Endothelial cell (in vitro differentiated cells): ENCODE measurements at regions not wholly inside any gene's neighbourhood (a gene's known extent, or its start where the extent isn't known, plus 50 kb on each side); places are given as distances from the start of the nearest gene placed in this dataset.

Experiments
- DNase-seq: peaks from one replicate; pipeline ENCODE4 v3.0.0; 2021; ENCODE audit warnings: low spot score
- H3K27ac Mint-ChIP-seq: one replicate; pipeline ENCODE4 v1.8.0; 2021; ENCODE audit warnings: mixed read lengths, inconsistent platforms; ENCODE audit not compliant: unreplicated experiment
- H3K27me3 Mint-ChIP-seq: one replicate; pipeline ENCODE4 v1.8.0; 2021; ENCODE audit warnings: mild to moderate bottlenecking, moderate library complexity, mixed read lengths, inconsistent platforms; ENCODE audit not compliant: unreplicated experiment
- H3K36me3 Mint-ChIP-seq: one replicate; pipeline ENCODE4 v1.8.0; 2021; ENCODE audit warnings: mild to moderate bottlenecking, low read depth, mixed read lengths, inconsistent platforms; ENCODE audit not compliant: unreplicated experiment
- H3K4me1 Mint-ChIP-seq: one replicate; pipeline ENCODE4 v1.8.0; 2021; ENCODE audit warnings: mild to moderate bottlenecking, mixed read lengths, inconsistent platforms; ENCODE audit not compliant: unreplicated experiment
- H3K4me3 Mint-ChIP-seq: one replicate; pipeline ENCODE4 v1.8.0; 2021; ENCODE audit warnings: mild to moderate bottlenecking, mixed read lengths, inconsistent platforms; ENCODE audit not compliant: unreplicated experiment
- H3K9me3 Mint-ChIP-seq: one replicate; pipeline ENCODE4 v1.8.0; 2021; ENCODE audit warnings: mixed read lengths, inconsistent platforms; ENCODE audit not compliant: unreplicated experiment
- TF ChIP-seq, protein P1 (sequence below): fragments of 200-600 bp; sonication (generic); IDR thresholded peaks from one replicate; pipeline ENCODE4 v1.5.0; 2021; ENCODE audit warnings: antibody characterized with exemption; ENCODE audit not compliant: unreplicated experiment

DNA sequence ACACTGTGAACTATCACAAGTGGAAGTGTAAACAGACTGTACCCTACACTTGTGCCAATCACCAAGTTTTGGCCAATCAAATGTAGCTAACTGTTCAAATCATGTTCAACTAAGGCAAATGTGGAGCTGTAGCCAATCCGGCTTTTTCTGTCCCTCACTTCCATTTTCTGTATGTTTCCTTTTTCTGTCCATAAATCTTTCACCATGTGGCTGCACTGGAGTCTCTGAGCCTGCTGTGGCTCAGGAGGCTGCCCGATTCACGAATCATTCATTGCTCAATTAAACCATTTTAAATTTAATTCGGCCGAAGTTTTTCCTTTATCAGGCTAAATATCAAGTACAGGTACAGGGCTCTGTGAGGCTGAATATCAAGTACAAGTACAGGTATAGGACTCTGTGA is 216.5 kb downstream of the RFC3 start:
- Mint-ChIP-seq H3K4me1 (no peaks in the 10 kb centered on the region), H3K27me3 (no peaks in the 10 kb centered on the region), H3K36me3 (no peaks in the 10 kb centered on the region), H3K9me3 (no peaks in the 10 kb centered on the region), H3K4me3 (no peak overlapping the region), H3K27ac (no peak overlapping the region)
- no peak for DNase-seq
- TF ChIP-seq, protein P1, sequence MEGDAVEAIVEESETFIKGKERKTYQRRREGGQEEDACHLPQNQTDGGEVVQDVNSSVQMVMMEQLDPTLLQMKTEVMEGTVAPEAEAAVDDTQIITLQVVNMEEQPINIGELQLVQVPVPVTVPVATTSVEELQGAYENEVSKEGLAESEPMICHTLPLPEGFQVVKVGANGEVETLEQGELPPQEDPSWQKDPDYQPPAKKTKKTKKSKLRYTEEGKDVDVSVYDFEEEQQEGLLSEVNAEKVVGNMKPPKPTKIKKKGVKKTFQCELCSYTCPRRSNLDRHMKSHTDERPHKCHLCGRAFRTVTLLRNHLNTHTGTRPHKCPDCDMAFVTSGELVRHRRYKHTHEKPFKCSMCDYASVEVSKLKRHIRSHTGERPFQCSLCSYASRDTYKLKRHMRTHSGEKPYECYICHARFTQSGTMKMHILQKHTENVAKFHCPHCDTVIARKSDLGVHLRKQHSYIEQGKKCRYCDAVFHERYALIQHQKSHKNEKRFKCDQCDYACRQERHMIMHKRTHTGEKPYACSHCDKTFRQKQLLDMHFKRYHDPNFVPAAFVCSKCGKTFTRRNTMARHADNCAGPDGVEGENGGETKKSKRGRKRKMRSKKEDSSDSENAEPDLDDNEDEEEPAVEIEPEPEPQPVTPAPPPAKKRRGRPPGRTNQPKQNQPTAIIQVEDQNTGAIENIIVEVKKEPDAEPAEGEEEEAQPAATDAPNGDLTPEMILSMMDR = no peak

DNA sequence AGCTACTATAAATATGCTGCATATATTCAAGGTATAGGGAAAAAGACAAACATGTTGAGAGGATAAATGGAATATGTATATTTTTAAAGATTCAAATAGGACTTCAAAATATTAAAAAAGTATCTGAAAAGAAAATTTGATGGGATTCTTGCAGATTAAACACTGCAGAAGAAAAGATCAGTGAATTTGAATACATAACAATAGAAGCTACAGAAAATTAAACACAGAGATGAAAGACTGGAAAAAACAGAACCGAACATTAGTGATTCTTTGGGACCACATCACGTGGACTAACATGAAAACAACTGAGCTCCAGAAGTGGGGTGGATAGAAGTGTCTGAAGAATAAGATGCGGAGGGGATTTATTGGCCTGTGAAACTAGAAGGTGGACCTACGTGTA is 217.2 kb downstream of the RFC3 start:
- DNase-seq = no peak

DNA sequence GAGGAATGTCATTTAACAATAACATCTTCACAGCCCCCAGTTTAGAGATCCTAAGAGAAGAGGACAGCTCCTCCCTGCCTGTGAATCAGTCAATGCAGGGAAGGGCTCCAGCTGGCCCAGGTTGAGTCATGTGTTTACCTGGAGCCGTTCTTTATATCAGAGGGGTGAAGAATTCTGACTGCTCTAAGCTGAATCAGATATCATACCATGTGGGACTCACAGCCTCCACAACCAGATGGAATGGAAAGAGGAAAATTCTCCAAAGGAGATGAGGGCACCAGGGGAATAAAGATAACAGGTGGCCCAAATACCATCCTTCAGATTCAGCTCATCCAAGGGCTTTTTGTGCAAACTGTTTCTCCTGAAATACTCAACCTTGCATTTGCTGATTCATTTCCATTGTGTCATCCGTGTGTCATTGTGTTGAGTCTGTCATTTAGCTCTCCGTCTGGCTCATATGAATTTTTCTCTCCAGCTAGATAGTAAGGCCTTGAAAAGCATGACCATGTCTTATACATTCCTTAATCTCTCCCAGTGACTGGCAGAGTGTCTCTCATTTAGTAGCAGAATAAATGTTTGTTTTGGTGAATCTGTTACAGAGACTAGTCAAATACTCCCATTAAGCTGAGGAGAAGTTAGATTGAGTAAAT is 217.9 kb downstream of the RFC3 start:
- Mint-ChIP-seq H3K36me3 (no peaks in the 10 kb centered on the region), H3K27ac (no peak overlapping the region), H3K9me3 (no peaks in the 10 kb centered on the region), H3K4me1 (no peaks in the 10 kb centered on the region), H3K4me3 (no peak overlapping the region), H3K27me3 (no peaks in the 10 kb centered on the region)
- DNase-seq = no peak
- TF ChIP-seq, protein P1 = no peak

More for the DNA sequence above, 217.2 kb downstream of the RFC3 start:
- H3K27me3 Mint-ChIP-seq = no peaks in the 10 kb centered on the region
- H3K27ac Mint-ChIP-seq = no peak overlapping the region
- no peaks in the 10 kb centered on the region for H3K36me3 Mint-ChIP-seq
- no peaks in the 10 kb centered on the region for H3K4me1 Mint-ChIP-seq
- no peak overlapping the region for H3K4me3 Mint-ChIP-seq
- TF ChIP-seq, protein P1 = no peak
- H3K9me3 Mint-ChIP-seq = no peaks in the 10 kb centered on the region

DNA sequence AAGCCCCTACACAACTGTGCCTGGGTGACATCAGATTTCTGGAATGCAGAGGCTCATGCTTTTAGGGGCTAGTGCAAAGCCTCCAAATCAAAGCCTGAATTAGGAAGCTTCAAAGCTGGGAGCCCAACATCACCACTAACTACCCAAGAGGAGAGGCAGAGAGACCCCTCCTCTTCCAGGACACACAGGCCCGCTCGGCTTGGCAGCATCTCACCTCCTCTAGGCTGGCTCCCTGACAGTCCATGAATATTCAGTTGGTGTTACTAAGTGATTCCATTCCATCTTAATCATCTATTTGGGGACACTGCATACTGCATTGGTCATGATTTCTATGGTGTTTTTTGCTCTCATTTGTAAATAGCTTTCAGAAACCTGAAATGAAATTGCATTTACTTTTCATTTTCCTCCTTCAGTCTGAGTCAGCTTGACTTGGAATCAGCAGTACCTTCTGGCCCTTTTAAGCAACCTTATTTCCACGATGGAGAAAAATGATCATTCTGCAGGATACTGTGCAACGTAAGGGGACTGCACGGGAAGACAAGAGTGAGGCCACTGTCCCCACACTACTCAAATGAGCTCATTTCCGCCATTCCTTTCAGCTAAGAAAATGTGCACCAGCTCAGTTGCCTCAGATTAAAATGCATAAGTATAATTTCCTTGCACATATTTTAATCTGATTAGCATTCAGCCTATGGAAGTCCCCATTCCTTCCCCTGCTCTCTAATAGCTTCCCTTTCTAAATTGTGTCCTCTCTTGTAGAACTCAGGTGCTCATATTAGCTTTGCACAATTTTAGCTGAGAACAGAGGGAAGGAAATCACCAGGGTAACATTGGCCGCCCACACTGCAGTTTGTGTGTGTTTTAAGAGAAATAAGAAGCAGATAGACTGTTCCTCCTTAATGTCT is 219.9 kb downstream of the RFC3 start:
- no peaks in the 10 kb centered on the region for H3K36me3 Mint-ChIP-seq
- TF ChIP-seq, protein P1 = no peak
- no peaks in the 10 kb centered on the region for H3K27me3 Mint-ChIP-seq
- H3K4me3 Mint-ChIP-seq = no peak overlapping the region
- no peak for DNase-seq
- no peak overlapping the region for H3K27ac Mint-ChIP-seq
- no peaks in the 10 kb centered on the region for H3K9me3 Mint-ChIP-seq
- H3K4me1 Mint-ChIP-seq = no peaks in the 10 kb centered on the region

DNA sequence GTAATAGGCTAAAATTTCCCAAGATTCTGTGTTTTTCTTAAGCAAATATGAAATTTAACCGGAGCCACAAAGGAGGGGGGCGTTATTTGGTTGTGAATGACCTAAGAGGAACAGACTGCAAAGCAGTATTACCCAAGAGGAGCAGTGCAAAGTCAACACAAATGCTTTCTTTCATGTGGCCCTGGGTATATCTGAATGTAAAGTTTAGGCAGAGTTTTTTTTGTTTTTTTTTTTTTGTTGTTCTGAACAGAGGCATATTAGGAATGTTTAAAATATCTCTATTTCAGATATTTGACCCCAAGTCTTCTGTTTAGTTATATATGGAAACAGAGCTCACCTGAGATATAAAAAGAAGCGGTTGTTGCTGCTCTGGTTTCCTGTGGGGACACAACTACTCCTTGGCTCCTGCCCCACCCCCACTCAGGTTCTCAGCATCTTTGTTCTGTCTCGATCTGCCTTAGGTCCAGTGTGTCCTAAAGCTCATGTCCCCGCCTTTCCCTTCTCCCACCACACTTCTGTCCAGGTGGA is 220.7 kb downstream of the RFC3 start:
- peaks cover 4% of the 10 kb centered on the region for H3K27me3 Mint-ChIP-seq
- no peaks in the 10 kb centered on the region for H3K36me3 Mint-ChIP-seq
- no peak for DNase-seq
- TF ChIP-seq, protein P1 = no peak
- H3K27ac Mint-ChIP-seq = no peak overlapping the region
- H3K4me1 Mint-ChIP-seq = no peaks in the 10 kb centered on the region
- no peak overlapping the region for H3K4me3 Mint-ChIP-seq
- H3K9me3 Mint-ChIP-seq = no peaks in the 10 kb centered on the region
